GM03348 (cell line): ENCODE measurements at regions not wholly inside any gene's neighbourhood (a gene's known extent, or its start where the extent isn't known, plus 50 kb on each side); places are given as distances from the start of the nearest gene placed in this dataset.

Experiments
- DNase-seq: peaks from one replicate; pipeline ENCODE4 v3.0.0; 2012; ENCODE audit warnings: low spot score

DNA sequence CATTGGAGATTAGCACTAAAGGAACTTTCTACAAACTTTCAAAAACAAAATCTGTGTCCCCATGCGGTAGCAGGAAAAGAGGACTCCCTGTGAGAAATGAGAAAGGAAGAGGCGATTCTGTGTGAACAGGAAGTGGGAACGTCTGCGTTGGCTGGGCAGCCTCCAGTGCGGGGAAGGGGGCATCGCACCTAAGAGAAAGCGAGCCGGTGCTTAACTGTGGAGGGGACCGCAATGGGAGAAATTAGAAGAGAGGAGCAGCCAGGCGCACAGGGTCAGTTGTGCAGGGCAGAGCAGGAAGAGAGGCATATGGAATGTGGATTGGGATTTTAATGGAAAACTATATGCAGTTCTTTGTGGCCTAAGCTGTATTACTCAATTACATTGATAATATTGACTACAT, 77.4 kb upstream of the DOCK9 start:
- DNase-seq, result no peak

DNA sequence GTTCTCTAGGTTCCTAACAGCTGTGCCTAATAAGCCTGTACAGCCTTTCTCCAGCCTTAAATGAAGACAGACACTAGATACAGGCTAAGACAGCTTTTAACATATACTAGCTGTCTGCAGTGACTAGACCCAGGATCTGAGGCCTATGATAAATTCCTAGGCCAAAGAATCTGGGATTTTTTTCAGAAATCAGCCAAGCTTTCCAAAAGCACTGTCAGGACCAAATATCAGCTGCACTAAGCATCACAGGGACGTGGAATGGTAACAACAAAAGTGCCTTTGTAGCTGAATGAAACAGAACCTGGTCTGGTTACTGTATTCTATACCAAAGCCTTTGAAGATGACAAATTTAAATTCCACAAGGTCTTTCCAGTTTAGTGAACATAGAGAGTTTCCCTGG, 77.9 kb upstream of the DOCK9 start:
- no peak for DNase-seq

DNA sequence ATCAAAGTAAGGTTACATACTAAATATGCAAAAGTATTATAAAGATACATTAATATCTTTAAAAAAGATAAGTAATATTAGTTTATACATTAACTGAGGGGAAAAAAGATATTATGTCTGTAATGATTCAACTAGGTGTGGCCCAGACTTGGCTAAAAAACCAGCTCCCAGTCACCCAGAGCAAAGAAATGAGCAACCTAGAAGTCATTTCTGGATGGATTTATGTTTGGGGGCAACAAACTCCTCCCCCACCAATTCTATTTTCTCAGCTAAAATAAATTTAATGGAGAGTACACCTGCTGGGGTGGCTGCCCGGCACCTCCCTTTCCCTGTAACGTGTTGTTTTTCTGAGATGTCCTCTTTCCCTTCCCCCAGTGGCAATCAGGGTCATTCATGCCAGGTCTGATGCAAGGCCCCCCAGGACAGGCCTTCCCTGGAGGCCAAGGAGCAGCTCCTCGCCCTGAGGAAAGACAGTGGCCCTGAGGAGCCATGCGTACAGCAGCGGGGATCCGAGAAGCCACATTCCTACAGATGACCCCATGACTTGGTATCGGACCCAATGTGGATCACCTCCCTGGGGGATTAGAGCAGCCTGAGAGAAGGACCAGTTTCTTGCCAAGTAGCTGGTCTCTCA, 78.6 kb upstream of the DOCK9 start:
- peak; percentile 27 for DNase-seq

DNA sequence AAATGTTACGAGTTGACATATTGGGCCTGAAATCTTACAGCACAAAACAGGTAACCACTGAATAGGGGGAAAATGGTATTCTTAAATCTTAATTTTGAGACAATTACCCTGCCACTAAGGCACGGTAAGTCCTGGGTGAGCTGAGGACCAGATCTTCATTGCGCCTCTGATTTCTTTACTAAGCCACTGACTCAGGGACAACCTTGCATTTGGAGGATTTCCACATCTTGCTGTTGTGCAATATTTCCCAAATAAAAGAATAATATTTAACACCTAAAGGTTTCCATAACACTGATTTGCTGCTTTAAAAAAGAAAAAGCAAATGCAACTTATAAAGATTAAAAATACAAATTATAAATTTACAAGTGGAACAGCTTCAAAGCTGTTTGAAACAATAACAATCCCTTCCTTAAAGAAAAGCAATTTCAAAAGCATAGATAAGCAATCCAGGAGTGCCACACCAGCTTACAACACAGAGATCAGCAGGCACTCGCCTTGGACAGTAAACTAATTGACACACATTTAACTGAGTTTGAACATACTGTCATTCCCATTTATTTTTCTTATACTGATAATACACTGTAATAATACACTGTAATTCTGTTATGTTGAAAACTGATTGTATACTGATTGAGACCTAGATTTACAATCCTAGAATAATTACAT, 79.6 kb upstream of the DOCK9 start:
- peak; percentile 42 for DNase-seq

DNA sequence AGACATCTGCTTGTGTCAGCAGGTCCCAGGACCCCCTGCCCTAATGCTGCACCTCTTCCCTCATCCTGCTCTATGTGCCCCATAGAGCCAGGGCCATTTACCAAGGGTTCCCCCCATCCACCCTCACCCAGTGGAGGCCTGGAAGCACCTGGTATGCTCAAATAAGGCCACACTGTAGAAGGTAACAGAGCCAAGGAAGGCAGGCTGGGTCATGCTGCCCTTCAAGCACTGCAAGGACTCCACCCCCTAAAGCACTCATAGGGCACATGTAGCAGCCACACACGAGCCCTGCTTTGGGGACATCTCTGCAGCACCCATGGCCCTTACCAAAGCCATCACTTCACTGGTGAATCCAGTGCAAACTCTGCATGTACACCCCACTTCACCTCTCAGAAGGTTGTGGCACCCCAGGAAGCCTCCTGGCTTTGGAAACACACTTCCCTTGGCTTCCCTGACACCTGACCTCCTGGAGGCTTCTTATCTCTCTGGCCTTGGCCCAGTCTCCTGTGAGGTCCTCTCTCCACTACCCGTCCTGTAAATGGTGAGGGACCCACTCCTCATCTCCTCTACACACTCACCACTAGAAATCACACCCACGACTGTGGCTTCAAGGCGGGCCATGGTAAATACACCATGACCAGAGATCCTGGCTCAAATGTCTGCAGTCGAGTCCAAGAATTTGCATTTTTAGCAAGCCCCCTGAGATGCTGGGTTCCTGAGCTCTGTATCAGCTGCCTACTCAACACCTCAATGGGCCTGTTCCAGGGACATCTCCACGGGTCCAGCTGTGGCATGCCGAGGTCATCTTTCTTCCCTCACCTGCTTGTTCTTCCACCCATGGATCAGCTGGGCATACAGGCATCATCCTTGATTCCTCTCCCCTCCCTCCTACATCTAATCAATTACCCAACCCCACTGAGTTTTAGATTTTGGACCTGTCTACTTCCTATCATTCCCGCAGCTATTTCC, 80.9 kb upstream of the DOCK9 start:
- no peak for DNase-seq

DNA sequence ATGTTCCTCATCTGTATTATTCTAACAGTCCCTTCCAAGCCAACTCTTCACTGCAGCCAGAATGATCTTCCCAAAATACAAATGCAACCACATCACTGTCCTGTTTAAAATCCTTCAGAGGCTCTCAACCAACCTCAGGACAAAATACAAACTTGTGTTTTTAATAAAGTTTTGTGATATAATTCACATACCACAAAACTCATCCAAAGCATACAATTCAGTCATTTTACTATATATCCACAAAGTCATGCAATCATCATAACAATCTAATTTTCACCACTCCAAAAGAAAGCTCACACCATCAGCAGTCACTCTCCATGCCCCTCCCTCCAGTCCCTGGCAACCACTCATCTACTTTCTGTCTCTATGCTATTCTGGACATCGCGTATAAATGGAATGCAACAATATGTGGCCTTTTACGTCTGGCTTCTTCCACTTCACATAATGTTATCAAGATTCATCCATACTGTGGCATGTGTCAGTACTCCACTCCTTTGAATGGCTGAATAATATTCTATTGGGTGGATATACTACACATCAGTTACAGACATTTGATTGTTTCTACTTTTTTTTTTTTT, 81.7 kb upstream of the DOCK9 start:
- no peak for DNase-seq

DNA sequence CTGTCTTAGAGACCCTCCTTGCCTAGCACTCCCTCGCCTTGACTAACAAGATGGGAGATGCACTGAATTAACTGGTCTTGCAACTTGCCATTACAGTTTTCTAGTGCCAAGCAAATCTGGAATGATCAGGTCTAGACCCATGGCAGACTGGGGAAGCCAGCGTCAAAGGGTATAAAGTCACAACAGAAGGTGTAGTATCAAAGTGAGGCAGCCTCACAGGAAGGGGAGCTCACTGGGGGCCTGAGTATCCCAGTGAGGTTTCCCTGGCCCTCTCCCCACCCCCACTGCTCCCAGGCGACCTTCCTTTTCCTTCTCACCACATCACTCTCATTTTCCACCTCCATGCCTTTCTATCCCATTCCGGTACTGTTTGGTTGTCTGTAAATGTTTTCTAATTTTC, 83.5 kb upstream of the DOCK9 start:
- no peak for DNase-seq

DNA sequence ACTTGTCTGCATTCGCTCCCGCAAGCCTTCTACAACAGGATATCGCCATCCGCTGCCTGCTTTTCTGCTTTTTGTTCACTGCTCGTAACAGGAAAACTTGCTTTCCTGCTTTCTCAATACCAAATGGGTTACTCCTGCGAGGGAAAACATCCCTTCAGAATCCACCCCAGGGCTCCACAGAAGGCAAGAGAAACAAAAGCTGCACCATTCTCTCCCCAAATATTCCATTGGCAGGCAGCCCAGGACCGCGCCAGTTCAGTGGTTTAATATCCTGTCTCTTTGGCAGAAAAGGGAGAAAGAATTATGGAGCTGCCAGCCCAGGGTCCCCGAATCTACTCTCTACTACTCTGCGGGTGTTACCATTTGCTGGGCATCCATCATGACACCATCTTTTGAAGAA, 84.7 kb upstream of the DOCK9 start:
- peak; percentile 26 for DNase-seq

DNA sequence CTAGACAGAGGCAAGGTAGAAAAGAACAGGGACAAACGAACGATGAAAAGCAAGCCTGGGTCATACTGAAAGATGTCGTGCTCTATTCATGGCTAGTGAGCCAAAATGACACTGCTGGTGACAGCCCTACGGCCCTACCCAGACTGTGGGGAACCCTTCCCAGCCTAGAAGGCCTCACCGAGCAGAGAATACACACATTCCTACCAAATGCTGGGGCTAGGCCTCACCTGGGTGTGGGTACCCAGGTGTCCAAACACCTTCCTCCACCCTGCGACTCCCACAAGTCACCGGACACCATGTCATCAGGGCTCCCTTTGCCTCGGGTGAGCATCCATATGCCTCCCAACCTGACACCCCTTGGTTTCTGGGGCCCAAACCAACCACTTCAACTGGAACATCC, 85.3 kb upstream of the DOCK9 start:
- no peak for DNase-seq

DNA sequence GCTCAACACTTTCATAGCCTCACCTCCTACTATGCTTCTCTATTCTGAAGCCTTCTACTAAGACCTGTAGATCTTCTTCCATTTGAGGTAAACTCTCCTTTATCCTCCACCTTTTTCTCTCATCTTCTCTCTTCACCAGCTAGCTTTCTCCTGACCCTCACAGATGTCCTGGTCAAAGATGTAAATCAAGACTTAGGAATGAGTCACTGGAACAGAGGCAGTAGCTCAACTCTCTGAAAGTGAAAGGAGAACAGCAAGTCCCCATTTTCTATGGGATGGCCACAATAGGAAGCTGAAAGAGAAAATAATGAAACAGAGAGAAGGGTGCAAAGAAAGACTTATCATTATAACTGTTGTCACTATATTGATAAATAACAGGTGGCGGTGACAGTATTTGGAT, 86.1 kb upstream of the DOCK9 start:
- DNase-seq, result no peak

DNA sequence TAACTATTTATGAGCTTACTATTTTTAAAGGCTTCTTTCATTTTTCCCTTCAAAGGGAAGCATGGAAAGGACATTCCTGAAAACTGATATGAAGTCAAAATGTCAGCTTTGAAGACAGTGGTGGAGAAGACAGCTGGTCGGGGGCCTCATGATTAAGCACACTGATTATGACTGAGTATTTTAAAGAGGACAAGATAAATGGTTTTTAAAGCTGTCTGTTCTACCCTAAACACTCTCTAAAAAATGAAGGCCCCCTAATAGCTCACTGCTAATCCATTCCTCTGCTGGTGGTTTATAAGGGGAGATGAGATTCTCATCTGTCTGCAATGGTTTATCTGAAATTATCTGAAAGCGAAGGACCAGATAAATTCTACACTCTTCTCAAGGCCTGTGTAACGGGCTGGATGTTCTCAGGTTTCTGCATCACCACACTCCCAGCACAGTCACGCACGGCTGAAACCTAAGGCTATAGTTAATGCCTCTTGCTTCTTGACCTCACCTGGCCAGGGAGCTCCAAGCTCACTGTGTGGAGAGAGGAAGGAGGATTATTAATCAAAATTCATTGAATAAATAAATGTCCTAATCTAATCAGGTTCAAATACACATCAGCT, 86.9 kb upstream of the DOCK9 start:
- DNase-seq, result no peak

DNA sequence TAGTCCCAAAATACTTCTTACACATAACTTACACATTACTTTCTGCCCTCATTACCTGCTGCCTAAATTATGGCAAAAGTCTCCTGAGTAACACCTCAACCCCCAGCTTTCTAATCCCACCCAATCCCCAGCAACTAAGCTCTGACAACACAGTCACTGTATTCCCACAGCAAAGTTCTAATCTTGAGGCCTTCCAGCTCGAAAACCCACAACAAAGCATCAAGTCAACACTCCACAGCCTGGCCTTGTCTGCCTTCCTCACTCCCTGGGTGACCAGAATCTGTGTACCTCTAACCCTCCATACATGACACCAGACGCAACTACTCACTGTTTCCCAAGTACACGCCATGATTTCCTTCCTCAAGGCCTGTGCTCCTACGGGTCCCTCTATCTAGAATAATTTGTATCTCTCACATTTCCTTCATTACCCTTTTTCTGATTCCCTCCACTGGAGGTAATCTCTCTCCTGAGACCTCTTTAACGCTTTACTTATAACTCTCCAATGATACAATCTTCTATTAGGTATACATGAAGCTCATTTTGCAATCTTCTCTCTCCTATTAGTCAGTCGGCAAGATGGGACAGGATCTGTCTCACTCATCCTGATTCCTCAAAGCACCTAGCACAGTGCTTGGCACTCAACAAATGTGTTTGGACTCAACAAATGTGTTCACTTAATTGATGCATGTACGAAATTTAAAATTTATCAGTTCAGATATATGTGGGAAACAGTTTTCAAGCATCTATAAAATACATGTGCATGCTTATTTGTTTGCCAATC, 87.6 kb upstream of the DOCK9 start:
- no peak for DNase-seq

DNA sequence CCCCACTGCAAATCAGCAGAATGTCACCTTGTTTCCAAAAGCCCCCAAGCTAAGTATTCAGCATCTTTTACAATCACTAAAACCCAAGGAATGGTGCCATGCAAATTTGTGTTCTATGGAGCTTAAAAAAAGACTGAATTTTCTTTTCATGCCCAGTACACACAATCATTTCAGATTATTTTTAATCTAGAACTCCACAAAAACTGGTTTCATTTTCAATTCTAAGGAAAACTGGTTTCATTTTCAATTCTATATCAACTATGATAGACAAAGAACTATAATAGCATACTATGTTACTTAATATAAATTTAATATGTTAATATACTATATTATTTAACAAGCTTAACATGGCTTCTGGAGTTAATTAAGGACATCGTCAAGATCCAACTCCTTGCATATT, 88.4 kb upstream of the DOCK9 start:
- no peak for DNase-seq

DNA sequence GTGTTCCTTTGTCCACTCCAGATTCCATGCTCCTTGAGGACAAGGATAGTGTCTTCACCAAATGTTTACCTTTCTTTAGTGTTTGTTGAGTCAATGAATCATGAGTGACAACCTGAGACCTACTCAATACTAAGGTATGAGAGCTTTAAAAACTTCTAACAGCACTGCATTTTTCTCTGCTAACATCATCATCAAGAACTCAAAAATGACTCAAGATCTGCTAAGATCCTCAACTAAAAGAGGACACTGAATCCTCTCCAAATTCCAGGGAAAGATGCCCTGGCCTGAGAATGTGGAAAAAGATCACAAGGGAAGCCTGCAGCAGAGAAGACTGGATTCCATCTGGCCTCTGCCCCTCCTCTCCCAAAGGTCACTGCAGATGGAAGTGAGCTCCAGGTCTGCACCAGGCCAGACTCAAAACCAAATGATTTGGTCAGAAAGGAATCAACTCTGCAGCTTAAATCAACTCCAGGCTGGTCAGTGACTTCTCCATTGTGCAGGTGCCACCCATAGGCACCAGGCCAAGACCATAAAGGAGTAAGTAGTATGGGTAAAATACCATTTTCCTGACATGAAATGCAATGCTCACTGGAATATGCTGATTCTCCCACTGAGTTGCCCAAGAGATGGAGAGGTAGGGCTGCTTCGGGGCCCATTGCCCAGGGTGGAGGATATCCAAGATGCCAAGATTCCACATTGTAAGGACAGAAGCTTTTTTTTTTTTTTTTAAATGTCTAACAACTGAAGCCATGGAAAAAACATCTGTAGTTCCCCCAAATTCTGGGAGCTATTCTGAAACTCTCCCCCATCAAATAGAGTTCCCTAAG, 89.5 kb upstream of the DOCK9 start:
- peak; percentile 70 for DNase-seq

DNA sequence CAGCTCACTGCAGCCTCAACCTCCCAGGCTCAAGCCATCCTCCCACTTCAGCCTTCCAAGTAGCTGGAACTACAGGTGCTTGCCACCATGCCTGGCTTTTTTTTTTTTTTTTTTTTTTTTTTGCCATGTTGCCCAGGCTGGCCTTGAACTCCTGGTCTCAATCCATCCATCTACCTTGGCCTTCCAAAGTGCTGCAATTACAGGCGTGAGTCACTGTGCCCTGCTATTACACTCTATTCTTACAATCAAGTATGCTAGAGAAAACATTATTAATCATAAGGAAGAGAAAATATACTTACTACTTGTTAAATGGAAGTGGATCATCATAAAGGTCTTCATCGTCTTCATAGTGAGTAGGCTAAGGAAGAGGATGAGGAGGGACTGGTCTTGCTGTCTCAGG, 93.3 kb upstream of the DOCK9 start:
- DNase-seq, result no peak

DNA sequence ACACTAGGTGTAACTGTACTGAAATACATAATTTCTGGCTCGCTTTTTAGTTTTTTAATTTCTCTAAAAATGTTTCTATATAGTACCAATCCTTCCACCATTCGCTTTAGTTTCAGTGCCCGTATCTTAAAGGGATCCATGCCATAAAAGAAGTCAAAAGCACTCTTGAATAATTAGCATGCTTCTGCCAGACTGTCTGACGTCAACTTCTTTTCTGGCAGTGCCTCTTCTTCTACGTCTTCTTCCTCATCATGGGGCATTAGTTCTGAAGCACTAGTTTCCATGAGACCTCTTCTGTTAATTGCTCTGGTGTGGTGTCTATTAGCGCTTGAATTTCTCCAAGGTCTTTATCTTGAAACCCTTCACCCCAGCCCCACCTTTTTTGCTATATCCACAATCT, 93.8 kb upstream of the DOCK9 start:
- DNase-seq, result no peak

DNA sequence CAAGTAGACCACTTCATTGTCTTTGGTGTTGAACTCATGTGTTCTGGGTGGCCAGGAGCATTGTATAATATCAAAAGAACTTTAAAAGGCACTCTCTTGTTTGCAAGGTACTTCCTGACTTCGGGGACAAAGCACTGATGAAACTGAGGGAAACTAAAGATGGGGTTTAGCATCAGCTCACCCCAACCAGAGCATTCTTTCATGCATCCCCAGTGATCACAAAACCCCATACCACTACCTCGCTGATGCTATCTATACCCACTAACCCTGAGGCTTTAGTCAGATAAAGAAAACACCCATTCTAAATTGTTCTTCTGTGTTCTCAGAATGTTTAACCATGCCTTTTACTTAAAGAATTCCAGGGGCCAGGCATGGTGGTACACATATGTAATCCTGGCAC, 94.5 kb upstream of the DOCK9 start:
- DNase-seq, result no peak

DNA sequence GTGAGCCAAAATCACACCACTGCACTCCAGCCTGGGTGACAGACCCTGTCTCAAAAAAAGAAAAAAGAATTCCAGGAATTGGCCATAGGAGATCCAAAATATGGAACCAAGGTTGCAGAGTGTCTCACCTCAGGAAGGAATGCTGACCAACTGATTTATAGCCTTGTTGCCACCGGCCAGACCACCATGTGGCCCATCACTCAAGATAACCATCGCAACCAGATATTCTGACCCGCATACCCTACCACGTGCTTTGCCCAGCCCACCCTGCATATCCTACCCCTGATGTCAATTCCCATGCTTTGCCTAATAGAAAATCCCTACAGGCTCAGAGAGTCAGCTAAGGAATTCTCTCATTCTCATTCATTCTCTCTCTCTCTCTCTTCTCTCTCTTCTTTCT, 95.1 kb upstream of the DOCK9 start:
- no peak for DNase-seq

DNA sequence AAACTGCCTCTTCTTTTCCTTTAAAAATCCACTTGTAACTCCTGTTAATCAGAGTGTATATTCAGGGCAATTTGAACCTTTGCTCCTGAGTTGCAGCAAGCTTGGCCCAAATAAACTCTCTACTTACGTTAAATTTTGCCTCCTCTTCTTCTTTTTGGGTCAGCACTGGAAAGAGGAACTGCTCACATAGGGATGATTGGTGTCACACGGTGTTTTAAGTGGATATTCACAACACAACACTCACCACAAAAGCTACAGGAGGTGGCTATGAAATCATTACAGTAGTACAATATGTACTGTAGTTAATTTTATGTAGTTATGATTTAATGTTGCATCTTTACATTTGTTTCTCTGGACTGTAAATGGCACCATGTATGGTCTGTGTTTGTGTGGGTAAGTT, 96.8 kb upstream of the DOCK9 start:
- DNase-seq, result no peak
